DMS153 treated with DMSO at 0.1 percent for 48 hours (cell line): ENCODE measurements at regions not wholly inside any gene's neighbourhood (a gene's known extent, or its start where the extent isn't known, plus 50 kb on each side); places are given as distances from the start of the nearest gene placed in this dataset.

ENCODE experiments used
- DNase-seq: peaks from one replicate; lab custom pipeline; 2025; ENCODE audit not compliant: unreplicated experiment; lab: John Stamatoyannopoulos, UW

DNA sequence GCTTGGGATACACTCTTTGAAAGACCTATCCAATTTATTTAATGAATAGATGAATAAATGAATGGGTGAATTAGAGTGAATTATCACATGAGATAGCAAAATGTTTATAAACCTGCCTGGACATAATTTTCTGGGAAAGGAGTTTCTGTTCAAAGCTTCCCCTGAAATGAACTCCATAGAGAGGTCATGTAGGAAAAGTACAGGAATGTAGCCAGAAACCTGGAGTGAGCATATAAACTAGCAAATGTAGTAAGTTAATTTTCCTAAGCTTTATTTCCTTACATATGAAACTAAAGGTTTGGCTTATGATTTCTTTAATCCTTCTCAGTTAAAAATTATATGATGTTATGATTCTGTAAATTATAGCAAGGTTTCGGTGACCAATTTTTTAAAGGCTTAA is 380.3 kb upstream of the RSPO3 start:
- DNase-seq = no peak

DNA sequence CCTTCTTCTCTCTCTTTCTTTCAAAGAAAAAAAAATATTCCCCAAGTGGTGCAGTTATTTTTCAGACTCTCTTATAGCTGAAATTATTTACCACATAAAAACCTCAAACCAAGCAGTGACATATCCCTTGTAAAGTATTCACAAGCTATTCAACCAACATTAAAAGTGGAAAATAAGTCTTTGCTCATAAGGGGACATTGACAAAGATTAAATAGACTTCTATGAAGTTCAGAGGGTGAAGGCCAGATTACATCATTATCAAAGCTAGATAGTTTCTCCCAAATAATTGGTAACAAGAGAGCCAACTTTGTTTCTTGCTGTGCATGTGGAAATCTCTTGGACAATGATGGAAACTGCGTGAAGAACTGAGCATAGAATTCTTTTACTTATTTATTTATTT is 379.8 kb upstream of the RSPO3 start:
- no peak for DNase-seq

DNA sequence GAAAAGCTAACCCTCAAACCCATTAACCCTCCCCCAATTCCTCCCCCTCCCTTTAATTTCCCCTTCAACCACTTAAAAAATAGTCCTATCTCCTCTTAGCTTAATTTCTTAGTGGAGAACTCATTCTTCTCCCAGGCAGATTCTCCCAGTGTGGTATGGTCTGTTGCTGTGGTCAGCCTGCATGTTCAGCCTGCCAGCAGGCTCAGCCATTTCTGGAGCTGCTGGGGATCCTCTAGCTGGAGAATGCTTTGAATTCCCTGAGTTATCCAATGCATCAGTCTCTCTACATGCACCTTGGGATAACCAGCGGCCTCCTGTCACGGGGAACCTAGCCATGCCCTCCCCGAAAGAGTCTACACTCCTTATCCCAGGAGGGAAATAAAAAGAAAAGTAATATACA is 375.4 kb upstream of the RSPO3 start:
- no peak for DNase-seq

DNA sequence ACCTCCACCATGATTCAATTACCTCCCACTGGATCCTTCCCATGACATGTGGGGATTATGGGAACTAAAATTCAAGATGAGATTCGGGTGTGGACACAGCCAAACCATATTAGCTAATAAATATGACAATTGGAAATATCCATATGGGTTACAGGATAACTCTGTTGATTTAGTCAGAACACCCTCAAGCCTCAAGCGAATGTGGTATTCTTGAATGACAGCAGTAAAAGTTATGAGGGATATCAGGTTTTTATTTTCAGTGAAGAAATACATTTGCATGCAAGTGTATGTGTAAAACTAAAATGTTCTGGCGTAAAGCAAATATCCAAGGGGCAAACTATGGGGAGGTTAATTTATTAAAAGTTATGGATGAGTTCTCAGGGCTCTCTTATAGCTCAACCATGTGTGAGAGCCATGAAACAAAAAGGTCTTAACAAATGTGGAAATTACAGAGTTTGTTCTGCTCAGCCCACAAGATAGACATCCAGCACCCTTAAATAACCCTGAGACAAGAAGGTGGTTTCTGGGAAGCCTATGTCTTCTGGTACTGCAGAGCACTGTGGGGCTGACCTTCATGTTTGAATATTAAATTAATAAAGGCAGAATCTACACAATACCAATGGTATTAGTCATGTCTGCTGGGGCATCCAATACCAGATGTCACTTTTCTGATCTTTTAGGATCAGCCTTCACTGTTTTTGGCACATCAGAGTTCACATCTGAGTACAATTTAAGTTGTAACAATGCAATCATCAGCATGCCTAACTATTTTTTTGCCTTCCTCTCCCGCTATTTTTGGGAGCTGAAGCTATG is 370.5 kb upstream of the RSPO3 start:
- no peak for DNase-seq

DNA sequence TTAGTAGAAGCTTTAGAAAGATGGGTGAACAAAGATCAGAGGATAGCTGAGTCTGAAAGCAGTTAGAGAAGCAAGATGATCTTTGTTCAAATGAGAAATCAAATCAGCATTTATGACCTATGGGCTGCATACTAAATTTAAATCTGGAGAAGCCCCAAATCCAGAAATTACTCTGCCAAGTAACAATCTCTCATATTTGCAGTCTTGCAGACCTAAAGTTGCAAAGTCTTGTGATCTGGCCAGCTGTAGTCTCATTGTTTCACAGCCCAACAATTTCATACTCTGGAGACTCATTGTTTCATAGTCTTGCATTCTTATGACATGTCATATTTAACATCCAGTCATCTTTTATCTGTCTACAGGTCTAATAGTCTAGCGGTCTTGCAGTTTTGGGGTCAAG is 364.9 kb upstream of the RSPO3 start:
- no peak for DNase-seq

DNA sequence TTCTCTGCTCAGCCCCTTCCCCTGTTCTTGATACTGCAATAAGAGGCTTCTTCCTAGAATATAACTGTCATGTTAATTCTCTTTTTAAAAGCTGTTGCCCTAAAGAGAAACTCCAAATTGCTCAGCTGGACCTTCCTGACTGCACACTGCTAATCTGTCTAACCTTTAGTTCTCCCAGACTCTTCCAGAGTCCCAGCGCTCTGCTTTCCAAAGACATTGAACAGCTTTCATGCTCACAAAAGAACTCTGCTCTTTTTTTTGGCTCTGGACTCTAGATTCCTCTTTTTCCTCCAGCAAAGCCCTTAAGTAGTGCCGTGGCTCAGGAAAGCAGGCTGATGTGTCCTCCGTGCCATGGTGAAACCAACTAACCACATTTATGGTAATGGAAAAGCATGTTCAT is 356.6 kb upstream of the RSPO3 start:
- DNase-seq = no peak

DNA sequence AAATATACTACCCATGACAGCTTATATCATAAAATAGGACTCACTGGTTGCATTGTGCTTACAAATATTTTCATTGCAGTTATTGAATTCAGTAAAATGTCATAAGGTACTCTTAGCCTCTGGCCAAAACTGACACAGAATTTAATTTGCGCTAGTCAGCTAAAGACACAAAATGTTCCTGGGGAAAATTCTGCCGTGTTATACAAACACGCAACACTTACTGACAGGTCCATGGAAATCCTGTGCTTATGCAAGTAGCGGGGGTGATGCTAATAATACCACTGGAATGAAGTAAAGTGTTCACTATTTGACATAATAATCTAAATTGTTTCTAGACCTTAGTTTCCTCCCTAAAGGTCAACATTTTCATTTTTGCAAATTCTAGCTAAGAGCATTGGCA is 354.4 kb upstream of the RSPO3 start:
- no peak for DNase-seq

DNA sequence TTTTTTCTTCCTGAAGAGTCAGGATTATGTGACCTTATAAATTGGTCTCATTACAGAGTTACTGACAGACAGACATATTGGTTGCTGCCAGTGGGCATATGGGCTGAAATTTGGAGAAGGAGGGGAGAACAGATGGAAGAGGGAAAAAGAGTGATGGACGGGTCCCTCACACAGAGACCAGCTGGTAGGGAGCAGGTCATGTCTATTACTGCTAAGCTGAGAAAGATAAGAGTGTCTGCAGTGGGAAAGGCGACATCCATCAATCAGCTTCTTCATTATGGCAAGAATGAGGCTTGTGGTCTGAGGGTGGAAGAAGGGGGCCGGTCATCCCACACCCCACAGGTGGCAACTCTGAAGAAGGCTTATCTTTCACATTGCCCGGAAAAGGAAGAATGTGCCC is 353.8 kb upstream of the RSPO3 start:
- no peak for DNase-seq

DNA sequence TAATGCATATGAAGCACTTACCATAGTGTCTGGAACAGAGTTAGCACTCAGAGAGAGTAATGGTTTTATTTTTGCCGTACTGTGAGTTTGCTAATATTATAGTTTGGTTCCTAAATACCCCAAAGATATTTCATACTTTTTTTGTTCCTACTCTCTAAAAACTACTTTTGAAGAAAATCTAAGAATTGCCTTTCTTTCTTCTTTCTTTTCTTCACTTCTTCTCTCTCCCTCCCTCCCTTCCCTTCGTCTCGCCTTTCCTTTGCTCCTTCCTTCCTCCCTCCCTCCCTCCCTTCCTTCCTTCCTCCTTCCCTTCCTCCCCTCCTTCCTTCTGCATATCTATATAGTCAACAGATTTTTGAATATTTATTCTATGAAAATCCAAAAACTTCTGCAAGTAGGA is 351.7 kb upstream of the RSPO3 start:
- DNase-seq = no peak

DNA sequence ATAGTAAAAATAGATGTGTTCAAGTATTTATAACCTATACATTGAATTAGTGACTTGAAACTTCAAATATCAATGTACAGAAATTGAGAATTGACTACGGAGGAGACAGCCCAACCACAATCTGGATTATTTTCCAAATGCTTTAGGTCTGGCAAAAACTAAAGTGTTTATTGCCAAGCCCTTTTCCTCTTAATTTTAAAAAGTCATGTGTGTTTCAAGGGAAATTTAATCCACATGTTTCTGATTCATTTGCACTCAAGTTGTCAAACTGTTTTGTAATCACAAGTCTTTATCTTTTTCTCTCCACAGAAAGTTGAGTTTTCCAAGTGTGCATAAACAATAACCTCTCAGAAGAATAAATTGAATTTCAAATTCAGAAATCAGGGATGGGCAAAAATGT is 350.8 kb upstream of the RSPO3 start:
- no peak for DNase-seq

DNA sequence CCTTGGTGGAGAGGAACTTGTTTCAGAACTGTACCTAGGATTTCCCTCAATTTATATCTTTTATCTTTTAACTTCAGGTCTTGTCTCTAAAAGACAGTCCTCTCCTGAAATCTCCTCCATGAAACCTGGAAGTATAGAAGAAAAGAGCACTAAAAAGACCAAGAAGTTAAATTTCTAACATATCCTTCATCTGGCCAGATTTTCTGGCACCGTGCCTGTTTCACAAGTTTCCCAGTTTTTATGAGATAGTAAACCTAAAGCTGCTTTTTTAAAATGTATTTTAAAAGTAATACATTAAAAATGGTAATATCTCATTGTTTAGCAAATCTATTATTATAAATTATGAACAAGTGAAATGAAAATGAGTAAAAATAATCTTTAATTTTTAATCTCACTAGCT is 348.3 kb upstream of the RSPO3 start:
- DNase-seq = no peak

DNA sequence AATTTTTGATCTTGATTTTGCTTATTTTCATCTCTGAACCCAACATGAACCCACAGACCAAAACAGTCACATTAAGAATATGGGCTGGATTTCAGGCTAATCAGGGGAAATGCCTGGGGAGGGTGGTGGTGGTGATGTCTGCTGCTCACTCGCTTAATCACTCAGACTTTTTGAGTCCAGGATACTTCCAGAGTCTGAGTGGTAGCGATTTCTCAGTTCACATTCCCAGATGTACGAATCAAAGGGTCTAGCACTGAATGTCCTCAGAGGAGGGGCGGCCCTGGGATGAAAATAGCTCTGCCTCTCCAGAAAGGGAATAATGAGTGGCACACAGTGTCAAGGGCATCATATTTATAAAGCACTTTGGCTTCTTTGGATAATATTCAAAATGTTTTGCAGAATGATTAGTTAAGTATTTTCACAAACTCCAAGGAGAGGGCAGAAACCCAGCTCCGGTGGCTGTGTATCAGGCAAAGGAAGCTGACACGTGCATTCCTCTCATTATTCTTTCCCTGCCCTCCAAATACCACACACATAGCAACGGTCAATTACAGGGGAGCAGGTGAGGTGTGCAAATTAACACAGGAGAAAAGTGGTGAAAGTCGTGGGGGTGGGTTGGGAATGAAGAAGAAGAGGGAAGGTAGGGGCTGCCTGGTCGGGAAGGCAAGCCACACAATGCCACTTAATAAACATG is 345.2 kb upstream of the RSPO3 start:
- no peak for DNase-seq

DNA sequence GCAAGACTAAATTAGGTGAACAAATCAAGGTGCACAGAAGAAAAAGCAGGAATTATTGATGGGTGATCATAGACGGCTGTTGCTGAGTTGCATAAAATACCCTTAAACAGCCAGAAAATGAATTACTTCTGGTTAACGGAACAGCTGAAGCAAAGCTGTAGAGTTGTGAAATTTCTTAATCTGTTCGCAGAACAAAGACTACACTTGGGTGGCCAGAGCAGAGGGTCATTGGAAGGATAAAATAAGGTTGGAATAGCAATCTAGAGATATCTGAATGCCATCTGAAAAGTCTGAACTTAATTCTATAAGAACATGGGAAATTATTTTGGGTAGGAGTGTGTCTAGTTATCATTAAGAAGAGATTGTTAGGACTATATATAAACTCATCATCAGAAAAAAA is 339.1 kb upstream of the RSPO3 start:
- no peak for DNase-seq

DNA sequence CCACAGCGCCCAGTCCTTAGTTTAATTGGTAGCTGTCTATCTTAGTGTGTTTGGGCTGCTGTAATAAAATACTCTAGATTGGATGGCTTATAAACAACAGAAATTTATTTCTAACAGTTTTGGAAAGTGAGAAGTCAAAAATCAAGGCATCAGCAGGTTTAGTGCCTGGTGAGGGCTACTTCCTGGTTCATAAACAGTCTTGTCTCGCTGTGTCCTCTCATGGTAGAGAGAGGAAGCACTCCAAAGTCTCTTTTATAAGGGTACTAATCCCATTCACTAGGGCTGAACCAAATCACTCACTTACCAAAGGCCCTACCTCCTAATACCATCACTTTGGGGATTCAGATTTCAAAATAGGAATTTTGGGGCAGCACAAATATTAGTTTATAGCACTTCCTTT is 336.9 kb upstream of the RSPO3 start:
- DNase-seq = no peak

DNA sequence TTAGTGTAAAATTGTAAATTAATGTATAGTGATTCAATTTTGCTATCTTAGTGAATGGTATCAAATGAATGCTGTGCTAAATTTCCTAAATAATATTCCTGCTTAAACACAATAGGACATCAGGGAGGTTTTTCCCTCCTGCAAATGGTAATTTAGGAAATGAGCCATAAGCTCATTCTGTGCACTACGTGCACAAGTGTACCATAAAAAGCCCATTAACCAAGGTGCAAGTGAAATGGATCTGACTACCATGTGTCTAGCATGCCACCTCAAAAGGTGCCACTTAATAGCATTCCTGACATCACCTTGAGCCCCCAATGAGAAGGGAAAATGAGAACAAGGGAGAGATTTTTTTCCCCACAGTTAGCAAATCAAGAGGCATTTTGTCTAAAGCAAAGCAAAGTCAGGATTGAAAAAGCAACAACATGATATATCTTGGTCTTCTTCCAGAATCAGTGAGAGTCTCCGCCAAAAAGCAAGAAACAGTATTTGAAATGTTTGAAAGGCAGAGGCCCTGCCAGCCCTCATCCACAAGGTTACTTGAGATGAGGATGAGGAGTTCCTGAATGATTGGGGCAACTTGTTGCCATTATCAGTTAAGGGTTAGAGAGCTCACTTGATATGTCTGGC is 334.2 kb upstream of the RSPO3 start:
- no peak for DNase-seq

DNA sequence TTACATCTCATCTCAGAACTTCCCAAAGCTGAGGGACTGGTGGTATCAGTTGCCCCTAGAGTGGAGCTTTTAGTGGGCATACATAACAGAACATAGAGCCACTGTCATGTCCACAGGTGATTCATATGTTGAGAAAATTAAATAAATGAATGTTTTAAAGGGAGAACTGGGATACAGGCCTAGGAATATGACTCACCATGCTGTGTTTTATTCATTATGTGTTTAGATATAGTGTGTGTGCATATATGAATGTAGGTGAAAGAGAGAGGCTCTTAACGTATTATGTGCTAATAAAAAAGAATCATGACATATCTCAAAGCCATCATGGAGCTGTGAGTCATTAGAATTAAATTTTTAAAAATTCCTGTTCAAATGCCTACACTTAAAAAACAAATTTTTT is 332.2 kb upstream of the RSPO3 start:
- DNase-seq = no peak

DNA sequence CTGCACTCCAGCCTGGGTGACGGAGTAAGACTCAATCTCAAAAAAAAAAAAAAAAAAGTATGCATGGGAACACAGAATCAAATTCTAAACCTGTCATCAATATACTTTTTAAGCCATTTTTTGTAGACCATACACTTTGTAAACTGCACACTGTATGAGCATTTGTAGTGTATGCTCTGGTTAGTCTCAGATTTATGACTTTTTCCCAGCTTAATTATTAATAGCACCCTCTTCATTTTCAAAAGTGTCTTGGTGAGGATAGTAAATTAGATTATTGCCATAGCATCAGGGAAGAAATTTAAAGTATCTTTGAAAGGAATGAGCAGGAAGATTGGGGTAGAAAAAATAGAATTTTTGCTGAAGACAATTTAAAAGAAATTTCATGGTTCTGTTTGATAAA is 330.8 kb upstream of the RSPO3 start:
- DNase-seq = no peak

DNA sequence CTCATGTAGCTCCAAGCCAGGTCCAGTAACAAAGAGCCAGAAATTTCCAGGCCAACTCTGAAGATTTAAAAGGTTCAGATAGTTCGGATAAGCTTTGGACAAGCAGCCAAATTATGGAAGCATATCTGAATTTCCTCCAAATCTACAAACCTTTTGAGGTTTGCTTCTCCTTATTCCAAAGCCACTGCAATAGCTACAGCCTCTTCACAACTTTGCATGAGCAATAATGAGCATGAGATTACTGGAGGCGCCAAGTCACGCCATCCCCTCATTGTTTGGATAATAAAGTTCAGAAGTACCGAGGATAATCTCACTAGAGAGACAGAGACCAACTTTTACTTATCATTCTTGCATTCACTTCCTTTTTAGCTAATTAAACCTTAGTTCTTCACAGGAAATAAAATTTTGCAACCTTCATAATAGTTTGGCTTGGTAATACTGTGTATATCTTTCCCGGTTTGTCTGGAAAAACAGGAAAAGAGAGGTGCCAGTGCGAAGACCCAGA is 329.6 kb upstream of the RSPO3 start:
- no peak for DNase-seq

DNA sequence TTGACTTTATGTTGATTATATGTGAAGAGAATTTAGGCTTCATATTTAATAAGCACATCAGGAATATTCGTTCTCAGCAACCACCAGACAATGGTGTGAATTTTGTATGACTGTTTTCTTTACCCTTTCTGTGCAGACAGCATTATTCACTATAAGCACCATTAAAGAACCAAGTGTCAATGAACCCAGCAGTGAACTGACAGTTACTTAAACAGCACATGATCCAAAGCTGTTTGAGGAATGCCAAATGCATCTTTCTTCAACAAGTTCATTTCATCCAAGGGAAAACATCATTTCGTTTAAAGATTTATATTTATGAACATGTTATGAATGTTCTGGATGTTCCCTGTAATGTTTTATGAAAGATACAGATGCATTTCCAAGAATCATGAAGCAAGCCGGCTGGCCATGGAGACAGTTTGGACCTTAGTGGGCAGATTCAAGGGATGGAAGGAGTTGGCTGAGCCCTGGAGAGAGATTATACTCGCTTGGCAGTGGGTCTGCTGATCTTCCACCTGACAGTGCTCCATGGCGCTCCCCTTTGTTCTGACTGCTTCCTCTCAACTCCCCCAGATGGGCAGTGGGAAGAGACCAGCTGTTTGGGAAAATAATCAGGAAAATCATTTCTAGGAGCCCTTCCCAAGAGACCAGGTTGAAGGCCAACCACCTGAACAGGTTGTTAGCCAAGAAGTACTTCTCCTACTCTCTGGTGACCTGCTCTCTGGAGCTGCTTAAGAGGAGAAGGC is 326.0 kb upstream of the RSPO3 start:
- DNase-seq = no peak

DNA sequence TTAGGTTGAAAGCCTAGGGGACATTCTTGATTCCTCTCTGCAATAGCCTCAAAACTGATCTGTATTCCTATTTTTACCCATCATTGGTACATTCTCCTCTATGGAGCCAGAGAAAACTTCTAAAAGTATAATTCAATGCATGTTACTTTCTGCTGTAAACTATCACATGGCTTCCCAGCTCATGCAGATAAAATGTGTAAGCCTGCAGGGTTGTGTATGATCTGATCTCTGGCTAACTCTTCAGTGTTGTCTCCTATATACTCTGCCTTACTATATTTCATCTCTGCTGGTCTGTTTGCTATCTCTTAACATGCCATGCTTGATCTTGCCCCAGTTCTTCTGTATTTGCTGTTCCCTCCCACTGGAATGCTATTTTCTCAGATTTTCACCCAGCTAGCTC is 323.3 kb upstream of the RSPO3 start:
- no peak for DNase-seq

DNA sequence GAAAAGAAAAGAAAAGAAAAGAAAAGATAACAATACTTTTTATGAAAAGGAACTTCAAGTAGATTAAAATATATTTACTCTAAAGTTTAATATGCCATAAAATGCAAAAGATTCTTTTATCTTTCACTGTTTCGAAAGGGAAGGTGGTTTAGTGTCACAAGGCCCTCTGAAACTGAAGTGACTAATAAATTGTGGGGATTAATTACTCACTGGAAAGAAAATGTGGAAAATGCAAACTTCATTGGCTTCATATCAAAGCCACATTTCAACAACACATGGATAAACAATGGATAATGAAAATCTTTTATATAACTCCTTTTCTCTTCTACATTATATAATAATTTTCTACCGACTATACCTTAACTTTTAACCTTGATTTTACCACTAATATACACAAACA is 320.5 kb upstream of the RSPO3 start:
- no peak for DNase-seq

DNA sequence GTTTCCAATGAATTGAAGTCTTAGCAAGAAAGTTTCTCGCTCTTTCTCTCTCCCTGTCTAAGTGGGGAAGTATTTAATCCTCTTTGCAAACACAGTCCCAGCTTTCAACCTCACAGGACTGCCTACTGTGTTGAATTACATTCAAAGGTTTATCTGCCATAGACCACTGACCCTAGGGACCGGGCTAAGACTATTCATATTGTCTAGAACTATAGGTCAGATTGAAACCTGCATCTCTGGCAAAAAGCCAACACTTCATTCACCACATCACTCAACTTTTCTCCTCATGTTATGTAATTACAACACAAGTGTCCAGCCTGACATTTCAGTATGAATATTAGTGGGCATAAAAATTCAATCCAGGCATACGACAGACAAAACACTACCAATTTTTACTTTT is 314.7 kb upstream of the RSPO3 start:
- DNase-seq = no peak
